ENCODE measurements at regions not wholly inside any gene's neighbourhood (a gene's known extent, or its start where the extent isn't known, plus 50 kb on each side); places are given as distances from the start of the nearest gene placed in this dataset.
"Not testable (repeated sequence)": the region's sequence is repeated elsewhere in the genome, so short reads cannot be mapped to it uniquely, and the experiment has no call there.

- DNase-seq (ENCODE audit: low spot score): no peak
Measured at GRCh38 chr5:92687821-92688722, 892.9 kb downstream of the NR2F1-AS1 start.

- no peak for DNase-seq (ENCODE audit: low spot score)
Measured at GRCh38 chr5:92678640-92679039, 902.4 kb downstream of the NR2F1-AS1 start.

GRCh38 chr5:92676215-92677165 is 904.5 kb downstream of the NR2F1-AS1 start:
- DNase-seq (ENCODE audit: low spot score): no peak

GRCh38 chr5:92674321-92674720 is 906.7 kb downstream of the NR2F1-AS1 start:
- DNase-seq (ENCODE audit: low spot score): no peak

GRCh38 chr5:92665506-92665905 is 915.5 kb downstream of the NR2F1-AS1 start:
- DNase-seq (ENCODE audit: low spot score): no peak

GRCh38 chr5:92662741-92663140 is 918.3 kb downstream of the NR2F1-AS1 start:
- DNase-seq (ENCODE audit: low spot score): no peak

- no peak for DNase-seq (ENCODE audit: low spot score)
Measured at GRCh38 chr5:92659246-92659645, 921.8 kb downstream of the NR2F1-AS1 start.

- not testable (repeated sequence) for DNase-seq (ENCODE audit: low spot score)
Measured at GRCh38 chr5:92654601-92655000, 926.4 kb downstream of the NR2F1-AS1 start.

- DNase-seq (ENCODE audit: low spot score): no peak
Measured at GRCh38 chr5:92653730-92654461, 927.1 kb downstream of the NR2F1-AS1 start.

- DNase-seq (ENCODE audit: low spot score): no peak
Measured at GRCh38 chr5:92652756-92653155, 928.3 kb downstream of the NR2F1-AS1 start.

- DNase-seq (ENCODE audit: low spot score): no peak
Measured at GRCh38 chr5:92644266-92644886, 936.6 kb downstream of the NR2F1-AS1 start.

- no peak for DNase-seq (ENCODE audit: low spot score)
Measured at GRCh38 chr5:92641031-92641962, 939.7 kb downstream of the NR2F1-AS1 start.

- DNase-seq (ENCODE audit: low spot score): no peak
Measured at GRCh38 chr5:92640340-92640739, 940.7 kb downstream of the NR2F1-AS1 start.

- no peak for DNase-seq (ENCODE audit: low spot score)
Measured at GRCh38 chr5:92637960-92638359, 943.1 kb downstream of the NR2F1-AS1 start.

GRCh38 chr5:92637247-92637646 is 943.8 kb downstream of the NR2F1-AS1 start:
- no peak for DNase-seq (ENCODE audit: low spot score)

- no peak for DNase-seq (ENCODE audit: low spot score)
Measured at GRCh38 chr5:92635001-92635461, 946.0 kb downstream of the NR2F1-AS1 start.

GRCh38 chr5:92633875-92634487 is 947.0 kb downstream of the NR2F1-AS1 start:
- no peak for DNase-seq (ENCODE audit: low spot score)

- DNase-seq (ENCODE audit: low spot score): no peak
Measured at GRCh38 chr5:92633176-92633575, 947.8 kb downstream of the NR2F1-AS1 start.

- not testable (repeated sequence) for DNase-seq (ENCODE audit: low spot score)
Measured at GRCh38 chr5:92631237-92631701, 949.8 kb downstream of the NR2F1-AS1 start.

- no peak for DNase-seq (ENCODE audit: low spot score)
Measured at GRCh38 chr5:92629574-92629973, 951.4 kb downstream of the NR2F1-AS1 start.
